Epithelial cell of prostate (primary cell): ENCODE measurements at regions not wholly inside any gene's neighbourhood (a gene's known extent, or its start where the extent isn't known, plus 50 kb on each side); places are given as distances from the start of the nearest gene placed in this dataset.

ENCODE experiments used
- DNase-seq: peaks from one replicate; pipeline ENCODE4 v3.0.0-alpha.2; 2011; ENCODE audit warnings: low read depth, low spot score
- H3K27ac ChIP-seq: fragments of 450-650 bp; 2 replicates; pipeline ENCODE4 v1.5.1; 2017; ENCODE audit warnings: mild to moderate bottlenecking

- no peak overlapping the region for H3K27ac ChIP-seq
- DNase-seq: no peak
Observed at GRCh38 chr17:54781389-54781788, 119.3 kb upstream of the TOM1L1 start.

DNA sequence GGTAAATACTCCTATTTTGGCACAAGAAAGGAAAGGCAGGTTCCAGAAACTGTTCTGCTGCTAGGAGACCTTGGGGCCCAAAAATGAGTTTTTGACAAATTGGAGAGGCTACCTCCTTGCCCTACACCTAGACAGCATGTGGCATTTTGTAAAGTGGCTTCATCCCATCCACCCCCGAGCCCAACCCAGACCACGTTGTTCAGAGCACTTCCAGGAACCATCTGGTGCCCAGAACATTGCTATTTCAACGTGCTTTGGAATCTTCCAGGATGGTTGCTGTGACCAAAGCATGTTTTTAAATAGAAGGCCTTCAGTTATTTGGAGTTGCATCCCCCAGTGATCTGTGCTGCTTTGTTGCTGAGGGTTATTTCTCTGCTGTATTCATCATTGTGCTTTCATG, 116.3 kb upstream of the TOM1L1 start:
- no peak for DNase-seq

DNA sequence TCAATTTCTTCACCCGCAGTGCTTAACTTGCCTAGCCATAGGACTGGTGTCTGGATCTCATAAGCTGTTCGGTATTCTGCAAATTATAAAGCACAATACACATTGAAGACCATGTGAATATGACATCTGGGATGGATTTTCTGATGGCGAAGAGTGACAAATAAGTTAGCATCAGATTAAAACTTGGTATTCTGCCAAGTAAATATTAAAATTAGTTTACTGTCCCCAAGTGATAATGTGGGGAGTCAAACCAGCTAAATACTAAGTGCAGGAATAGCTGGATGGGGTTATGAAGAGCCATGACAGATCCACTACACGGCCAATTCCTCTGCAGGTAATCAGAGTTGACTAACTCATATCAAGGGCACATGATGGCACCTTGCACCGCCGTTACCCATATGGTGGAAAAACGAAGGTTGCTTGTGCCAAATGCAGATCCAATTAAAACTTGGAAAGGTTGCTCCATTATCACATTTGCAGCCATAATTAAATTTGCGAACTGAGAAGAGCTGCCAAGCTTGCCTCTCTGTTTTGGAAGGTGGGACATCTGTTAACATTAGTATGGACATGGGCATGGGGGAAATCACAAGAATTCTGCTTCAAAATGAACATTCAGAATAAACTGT, 114.9 kb upstream of the TOM1L1 start:
- DNase-seq: no peak
- H3K27ac ChIP-seq: no peak overlapping the region

More for the DNA sequence above, 116.3 kb upstream of the TOM1L1 start:
- no peak overlapping the region for H3K27ac ChIP-seq

DNA sequence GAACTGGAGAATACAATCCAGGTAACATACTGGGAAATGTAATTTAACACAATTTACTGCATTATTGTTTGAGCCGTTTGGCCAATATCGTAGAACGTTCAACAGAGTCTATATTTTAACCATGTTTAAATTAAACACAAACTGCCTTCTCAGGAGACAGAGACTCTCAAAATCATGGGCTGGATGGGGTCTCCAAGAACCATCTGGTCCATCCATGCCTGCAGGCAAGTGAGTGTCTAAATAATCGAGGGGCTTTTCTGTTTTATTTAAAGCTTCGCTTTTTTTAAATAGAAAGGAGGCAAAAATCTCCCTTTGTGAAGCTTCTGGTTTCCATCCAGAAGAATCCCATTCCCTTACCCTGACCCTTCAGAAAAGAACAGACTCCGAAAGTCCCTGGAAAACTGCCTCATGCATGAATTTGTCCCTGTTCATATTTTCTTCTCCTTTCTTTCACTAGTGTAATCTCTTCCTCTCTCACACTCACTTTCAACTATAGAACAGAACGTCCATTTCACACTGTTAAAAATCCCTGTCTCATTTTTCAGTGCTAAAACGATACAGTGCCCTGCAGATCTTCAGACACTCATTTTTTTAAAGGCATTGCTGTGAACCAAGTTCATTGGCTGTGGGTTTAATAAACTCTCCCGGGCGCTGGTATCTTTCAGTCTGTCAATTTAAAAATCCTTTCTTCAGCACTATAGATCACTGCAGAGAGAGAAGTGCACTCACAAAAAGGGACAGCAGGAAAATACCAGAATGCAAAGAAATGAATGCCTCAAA, 111.4 kb upstream of the TOM1L1 start:
- no peak overlapping the region for H3K27ac ChIP-seq
- DNase-seq: no peak

DNA sequence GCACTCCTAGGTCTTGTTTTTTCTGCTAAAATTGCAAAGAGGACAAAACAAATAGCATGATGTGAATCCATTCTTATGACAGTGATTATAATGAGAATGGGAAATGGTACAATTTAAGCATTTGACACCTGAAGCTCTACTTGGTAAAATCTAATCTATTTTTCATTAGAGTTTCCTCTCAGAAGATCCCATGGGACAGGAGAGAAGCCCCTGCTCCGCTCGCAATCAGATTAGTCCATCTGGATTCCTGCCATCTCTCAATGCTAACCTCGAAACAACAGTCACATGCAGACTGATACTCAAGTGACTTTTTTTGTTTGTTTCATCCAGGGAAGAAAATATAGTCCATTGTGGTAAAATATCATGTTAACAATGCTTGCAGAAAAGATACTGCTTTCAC, 107.4 kb upstream of the TOM1L1 start:
- no peak for DNase-seq
- no peak overlapping the region for H3K27ac ChIP-seq

GRCh38 chr17:54795046-54795445, 105.6 kb upstream of the TOM1L1 start:
- DNase-seq: no peak

DNA sequence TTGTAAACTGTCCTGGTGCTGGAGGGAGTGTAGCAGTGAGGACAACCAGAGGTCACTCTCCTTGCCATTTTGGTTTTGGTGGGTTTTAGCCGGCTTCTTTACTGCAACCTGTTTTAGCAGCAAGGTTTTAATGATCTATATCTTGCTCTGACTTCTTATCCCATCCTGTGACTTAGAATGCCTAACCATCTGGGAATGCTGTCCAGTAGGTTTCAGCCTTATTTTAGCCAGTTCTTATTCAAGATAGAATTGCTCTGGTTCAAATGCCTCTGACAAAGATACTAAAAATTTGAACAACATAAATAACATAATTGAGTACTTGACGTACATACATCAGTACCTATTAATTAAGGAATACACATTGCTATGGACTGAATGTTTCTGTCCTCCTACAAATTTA, 93.3 kb upstream of the TOM1L1 start:
- no peak for DNase-seq
- H3K27ac ChIP-seq: no peak overlapping the region

More at GRCh38 chr17:54795046-54795445, 105.6 kb upstream of the TOM1L1 start:
- no peak overlapping the region for H3K27ac ChIP-seq

GRCh38 chr17:54813896-54814295, 86.8 kb upstream of the TOM1L1 start:
- DNase-seq: no peak
- H3K27ac ChIP-seq: no peak overlapping the region

DNA sequence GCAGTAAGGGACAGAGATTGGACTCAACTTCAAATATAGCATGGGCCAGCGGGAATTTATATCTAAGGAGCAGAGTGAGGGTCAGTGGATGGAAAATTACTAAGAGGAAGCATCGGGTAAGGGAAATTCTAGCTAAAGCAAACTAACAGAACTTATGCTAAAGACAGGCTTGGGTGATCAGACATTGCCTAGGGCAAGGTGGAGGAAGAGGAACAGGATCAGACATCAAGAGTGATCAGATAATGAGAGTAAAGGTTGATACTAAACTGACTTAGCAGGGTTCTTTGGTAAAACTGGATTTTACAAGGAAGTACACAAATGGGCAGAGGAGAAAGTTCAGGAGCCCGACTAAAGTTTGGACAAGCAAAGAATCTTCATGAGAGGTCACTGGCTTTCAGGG, 86.3 kb upstream of the TOM1L1 start:
- no peak for DNase-seq

GRCh38 chr17:54834086-54834485, 66.6 kb upstream of the TOM1L1 start:
- DNase-seq: no peak

More for the DNA sequence above, 86.3 kb upstream of the TOM1L1 start:
- H3K27ac ChIP-seq: no peak overlapping the region

GRCh38 chr17:54835015-54835414, 65.6 kb upstream of the TOM1L1 start:
- no peak for DNase-seq
- no peak overlapping the region for H3K27ac ChIP-seq

More at GRCh38 chr17:54834086-54834485, 66.6 kb upstream of the TOM1L1 start:
- H3K27ac ChIP-seq: no peak overlapping the region

- no peak for DNase-seq
- no peak overlapping the region for H3K27ac ChIP-seq
Observed at GRCh38 chr17:54836723-54837462, 63.8 kb upstream of the TOM1L1 start.

GRCh38 chr17:54838651-54839421, 61.8 kb upstream of the TOM1L1 start:
- H3K27ac ChIP-seq: no peak overlapping the region
- no peak for DNase-seq

- DNase-seq: no peak
- no peak overlapping the region for H3K27ac ChIP-seq
Observed at GRCh38 chr17:54839447-54839846, 61.2 kb upstream of the TOM1L1 start.

DNA sequence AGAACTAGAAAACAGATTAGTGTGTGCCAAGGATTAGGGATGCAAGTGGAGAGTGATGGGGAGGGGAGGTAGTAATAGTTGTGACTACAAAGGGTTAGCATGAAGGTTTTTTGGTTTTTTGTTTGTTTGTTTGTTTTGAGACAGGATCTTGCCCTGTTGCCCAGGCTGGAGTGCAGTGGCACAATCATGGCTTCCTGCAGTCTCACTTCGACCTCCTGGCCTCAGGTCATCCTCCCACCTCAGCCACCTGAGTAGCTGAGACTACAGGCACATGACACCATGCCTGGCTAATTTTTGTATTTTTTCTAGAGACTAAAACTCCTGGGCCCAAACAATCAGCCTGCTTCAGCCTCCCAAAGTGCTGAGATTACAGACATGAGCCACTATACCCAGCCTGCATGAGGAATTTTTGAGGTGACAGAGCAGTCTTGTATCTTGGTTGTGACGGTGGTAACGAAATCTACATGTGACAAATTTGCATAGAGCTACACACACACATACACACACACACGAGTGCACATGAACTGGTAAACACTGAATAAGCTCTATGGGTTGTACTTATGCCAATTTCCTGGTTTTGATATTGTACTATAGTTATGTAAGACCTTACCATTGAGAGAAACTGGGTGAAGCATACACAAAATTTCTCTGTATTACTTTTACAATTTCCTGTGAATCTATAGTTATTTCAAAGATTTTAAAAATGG, 59.6 kb upstream of the TOM1L1 start:
- H3K27ac ChIP-seq: no peak overlapping the region
- DNase-seq: no peak

DNA sequence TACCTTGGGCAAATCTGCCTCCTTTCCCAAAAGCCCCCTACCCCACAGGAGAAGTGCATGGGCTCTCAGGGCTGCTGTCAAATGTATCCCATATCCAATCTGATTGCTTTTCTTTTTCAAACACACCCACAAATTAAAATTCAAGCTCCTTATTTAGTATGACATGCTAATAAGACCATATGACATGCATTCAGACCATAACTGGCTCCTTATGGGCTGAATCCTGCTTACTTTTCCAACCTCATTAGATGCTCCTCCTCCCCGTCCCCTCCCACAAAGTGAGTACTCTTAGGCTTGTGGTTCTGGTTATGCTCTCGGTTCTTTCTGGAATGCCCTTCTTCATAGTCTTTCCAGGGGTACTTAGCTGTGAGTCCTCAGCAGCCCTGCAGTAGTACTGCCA, 59.0 kb upstream of the TOM1L1 start:
- H3K27ac ChIP-seq: no peak overlapping the region
- no peak for DNase-seq

- no peak for DNase-seq
Observed at GRCh38 chr17:54844233-54844632, 56.4 kb upstream of the TOM1L1 start.

DNA sequence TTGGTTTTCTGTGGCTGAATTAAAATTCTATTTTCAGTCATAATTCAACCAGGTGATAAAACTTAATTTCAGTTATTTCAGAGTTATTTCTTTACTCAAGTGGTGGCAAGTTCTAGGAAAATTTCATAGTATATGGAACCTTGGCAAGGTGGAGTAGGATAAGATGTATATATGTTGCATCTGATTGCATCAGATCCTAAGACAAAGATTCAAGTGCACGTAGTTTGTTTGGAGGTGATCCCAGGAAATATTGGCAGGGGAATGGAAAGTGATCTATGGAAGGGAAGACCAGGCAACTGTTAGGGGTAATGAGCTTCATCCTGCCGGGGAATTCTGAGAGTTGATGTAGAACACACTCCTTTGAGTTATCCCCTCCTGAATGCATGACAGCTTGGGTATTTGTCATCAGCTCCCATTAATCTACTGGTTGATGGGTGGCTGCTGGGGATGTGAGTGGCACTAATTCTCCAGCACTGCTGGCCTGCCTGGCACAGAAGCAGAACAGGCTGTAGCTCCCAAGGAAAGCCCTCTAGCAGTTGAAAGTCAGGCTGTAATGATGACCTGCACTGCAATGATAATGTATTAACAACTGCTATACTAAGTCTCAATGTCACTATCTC, 52.2 kb upstream of the TOM1L1 start:
- DNase-seq: no peak
- H3K27ac ChIP-seq: no peak overlapping the region

More at GRCh38 chr17:54844233-54844632, 56.4 kb upstream of the TOM1L1 start:
- H3K27ac ChIP-seq: no peak overlapping the region

- no peak for DNase-seq
- H3K27ac ChIP-seq: no peak overlapping the region
Observed at GRCh38 chr17:54849660-54850059, 51.0 kb upstream of the TOM1L1 start.
